ENCODE measurements at regions not wholly inside any gene's neighbourhood (a gene's known extent, or its start where the extent isn't known, plus 50 kb on each side); places are given as distances from the start of the nearest gene placed in this dataset.

- peaks cover 6% of the 10 kb centered on the region; the same call in 1 of the 2 replicates for H3K9me3 ChIP-seq
- 52% methylated on average over 5 of the region's 5 CpGs for WGBS (ENCODE audit: low lambda C conversion rate)
These were observed 134.4 kb upstream of the SNTG2 start for GRCh38 chr2:816278-816677.

GRCh38 chr2:810397-810796 is 133.2 kb upstream of the TMEM18 start:
- DNase-seq = no peak
- no peak overlapping the region for H2AFZ ChIP-seq (ENCODE audit: low read depth)
- no peaks in the 10 kb centered on the region for H3K36me3 ChIP-seq (replicated peaks in 1 of 2; ENCODE audit: control insufficient read depth in 1 of 2, insufficient read depth in 2 of 2, low read length in 1 of 2)
- H3K9ac ChIP-seq = no peak overlapping the region
- no peak overlapping the region for H3K27ac ChIP-seq (ENCODE audit: low read depth in 2 of 2, low read length in 1 of 2)
- CTCF ChIA-PET = interaction anchor here (0.8 kb wide), 1 partner anchor 95 kb away, joined by 3 read pairs; no protein-coding TSS in a partner anchor
- no peak overlapping the region for H3K4me3 ChIP-seq (ENCODE audit: low read depth in 2 of 2, low read length in 1 of 2)
- H3K79me2 ChIP-seq (ENCODE audit: insufficient read depth) = no peaks in the 10 kb centered on the region
- TF ChIP-seq ELF1 (IDR thresholded peaks at IDR 0.05) = no peak
- TF ChIP-seq MAX (IDR thresholded peaks at IDR 0.05; ENCODE audit: low read depth) = no peak
- no peak for TF ChIP-seq MEF2A (IDR thresholded peaks at IDR 0.05; ENCODE audit: borderline replicate concordance, low read depth)
- TF ChIP-seq ZBTB33 (IDR thresholded peaks at IDR 0.05; ENCODE audit: borderline replicate concordance, low read depth) = no peak
- TF ChIP-seq USF1 (IDR thresholded peaks at IDR 0.05; ENCODE audit: borderline replicate concordance, low read depth) = no peak
- TF ChIP-seq SIN3A (IDR thresholded peaks at IDR 0.05; ENCODE audit: borderline replicate concordance, low read depth, low read length) = no peak
- TF ChIP-seq NRF1 (IDR thresholded peaks at IDR 0.05; ENCODE audit: low read depth, low read length) = no peak
- TF ChIP-seq MXI1 (IDR thresholded peaks at IDR 0.05; ENCODE audit: low read depth, low read length) = no peak
- no peak for TF ChIP-seq YY1 (IDR thresholded peaks at IDR 0.05; ENCODE audit: low read depth)
- H4K20me1 ChIP-seq (ENCODE audit: insufficient read depth) = no peaks in the 10 kb centered on the region
- H3F3A ChIP-seq (replicated peaks; ENCODE audit: insufficient read depth) = no peaks in the 10 kb centered on the region
- WGBS (ENCODE audit: low lambda C conversion rate) = 27% methylated on average over 1 of the region's 1 CpG
- H3K4me2 ChIP-seq = no peak overlapping the region
- H3K27me3 ChIP-seq (ENCODE audit: insufficient read depth) = no peaks in the 10 kb centered on the region
- peaks cover 0 to 6% of the 10 kb centered on the region in 2 experiments; a peak in 2 of 4 replicates for H3K4me1 ChIP-seq (ENCODE audit: control insufficient read depth in 1 of 2, insufficient read depth in 2 of 2, low read depth in 1 of 2, low read length in 1 of 2)
- POLR2A ChIA-PET = no interaction called here
- H3K9me2 ChIP-seq = 0 out of 2 replicates have a peak, but pooled peaks cover 5% of the 10 kb centered on the region
- peaks cover 6% of the 10 kb centered on the region; the same call in 1 of the 2 replicates for H3K9me3 ChIP-seq

More at GRCh38 chr2:816278-816677, 134.4 kb upstream of the SNTG2 start:
- Histone ChIP-seq H3K4me3 (ENCODE audit: low read depth in 2 of 2, low read length in 1 of 2) (no peak overlapping the region), H3K9ac (no peak overlapping the region), H3K36me3 (replicated peaks in 1 of 2; ENCODE audit: control insufficient read depth in 1 of 2, insufficient read depth in 2 of 2, low read length in 1 of 2) (no peaks in the 10 kb centered on the region), H3K27me3 (ENCODE audit: insufficient read depth) (no peaks in the 10 kb centered on the region), H2AFZ (ENCODE audit: low read depth) (no peak overlapping the region), H3K4me1 (ENCODE audit: control insufficient read depth in 1 of 2, insufficient read depth in 2 of 2, low read depth in 1 of 2, low read length in 1 of 2) (peaks cover 0 to 9% of the 10 kb centered on the region in 2 experiments; a peak in 2 of 4 replicates), H3F3A (replicated peaks; ENCODE audit: insufficient read depth) (no peaks in the 10 kb centered on the region), H3K79me2 (ENCODE audit: insufficient read depth) (no peaks in the 10 kb centered on the region), H4K20me1 (ENCODE audit: insufficient read depth) (no peaks in the 10 kb centered on the region), H3K9me2 (no peaks in the 10 kb centered on the region), H3K27ac (ENCODE audit: low read depth in 2 of 2, low read length in 1 of 2) (no peak overlapping the region), H3K4me2 (no peak overlapping the region)
- CTCF ChIA-PET = no interaction called here
- no peak for TF ChIP-seq NRF1 (IDR thresholded peaks at IDR 0.05; ENCODE audit: low read depth, low read length)
- no peak for DNase-seq
- POLR2A ChIA-PET = no interaction called here
